Osteocyte (in vitro differentiated cells): ENCODE measurements at regions not wholly inside any gene's neighbourhood (a gene's known extent, or its start where the extent isn't known, plus 50 kb on each side); places are given as distances from the start of the nearest gene placed in this dataset.
"Not testable (repeated sequence)": the region's sequence is repeated elsewhere in the genome, so short reads cannot be mapped to it uniquely, and the experiment has no call there.

Experiments
- DNase-seq: peaks from one replicate; pipeline ENCODE4 v3.0.0; 2021; ENCODE audit warnings: mixed read lengths; ENCODE audit not compliant: unreplicated experiment; ENCODE audit errors: extremely low spot score
- H3K27ac Mint-ChIP-seq: one replicate; pipeline ENCODE4 v1.8.0; 2021; ENCODE audit warnings: mild to moderate bottlenecking, mixed read lengths; ENCODE audit not compliant: unreplicated experiment
- H3K27me3 Mint-ChIP-seq: one replicate; pipeline ENCODE4 v1.8.0; 2021; ENCODE audit warnings: mixed read lengths; ENCODE audit not compliant: unreplicated experiment
- H3K36me3 Mint-ChIP-seq: one replicate; pipeline ENCODE4 v1.8.0; 2021; ENCODE audit warnings: mixed read lengths; ENCODE audit not compliant: unreplicated experiment
- H3K4me1 Mint-ChIP-seq: one replicate; pipeline ENCODE4 v1.8.0; 2021; ENCODE audit warnings: mixed read lengths; ENCODE audit not compliant: unreplicated experiment
- H3K4me3 Mint-ChIP-seq: one replicate; pipeline ENCODE4 v1.8.0; 2021; ENCODE audit warnings: mild to moderate bottlenecking, moderate library complexity, mixed read lengths; ENCODE audit not compliant: unreplicated experiment
- H3K9me3 Mint-ChIP-seq: one replicate; pipeline ENCODE4 v1.8.0; 2021; ENCODE audit warnings: mixed read lengths; ENCODE audit not compliant: unreplicated experiment
- TF ChIP-seq, protein P1 (sequence below): fragments of 200-600 bp; sonication (generic); IDR thresholded peaks from 2 replicates; pipeline ENCODE4 v1.5.0; 2021; ENCODE audit warnings: antibody characterized with exemption, mild to moderate bottlenecking, moderate library complexity

DNA sequence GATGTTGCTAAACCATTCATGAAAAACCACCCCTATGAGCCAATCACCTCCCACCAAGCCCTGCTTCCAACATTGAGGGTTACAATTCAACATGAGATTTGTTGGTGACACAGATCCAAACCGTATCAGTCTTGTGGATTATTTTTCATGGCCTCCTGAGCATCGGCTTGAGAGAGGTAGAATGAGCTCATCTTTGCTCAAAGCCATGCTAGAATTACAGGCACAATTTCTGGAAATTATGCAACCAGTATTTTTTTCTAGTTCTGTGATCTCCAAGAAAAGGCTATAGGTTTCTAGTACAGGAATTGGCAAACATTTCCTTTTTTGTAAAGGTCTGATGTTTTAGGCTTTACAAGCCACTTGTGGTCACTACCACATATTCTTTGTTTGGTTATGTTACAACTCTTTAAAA, 219.4 kb downstream of the DUSP10 start:
- Mint-ChIP-seq H3K4me3 (no peak overlapping the region), H3K9me3 (peaks cover 3% of the 10 kb centered on the region), H3K27me3 (peaks cover 11% of the 10 kb centered on the region), H3K27ac (no peak overlapping the region), H3K36me3 (no peaks in the 10 kb centered on the region), H3K4me1 (no peaks in the 10 kb centered on the region)
- TF ChIP-seq, protein P1, sequence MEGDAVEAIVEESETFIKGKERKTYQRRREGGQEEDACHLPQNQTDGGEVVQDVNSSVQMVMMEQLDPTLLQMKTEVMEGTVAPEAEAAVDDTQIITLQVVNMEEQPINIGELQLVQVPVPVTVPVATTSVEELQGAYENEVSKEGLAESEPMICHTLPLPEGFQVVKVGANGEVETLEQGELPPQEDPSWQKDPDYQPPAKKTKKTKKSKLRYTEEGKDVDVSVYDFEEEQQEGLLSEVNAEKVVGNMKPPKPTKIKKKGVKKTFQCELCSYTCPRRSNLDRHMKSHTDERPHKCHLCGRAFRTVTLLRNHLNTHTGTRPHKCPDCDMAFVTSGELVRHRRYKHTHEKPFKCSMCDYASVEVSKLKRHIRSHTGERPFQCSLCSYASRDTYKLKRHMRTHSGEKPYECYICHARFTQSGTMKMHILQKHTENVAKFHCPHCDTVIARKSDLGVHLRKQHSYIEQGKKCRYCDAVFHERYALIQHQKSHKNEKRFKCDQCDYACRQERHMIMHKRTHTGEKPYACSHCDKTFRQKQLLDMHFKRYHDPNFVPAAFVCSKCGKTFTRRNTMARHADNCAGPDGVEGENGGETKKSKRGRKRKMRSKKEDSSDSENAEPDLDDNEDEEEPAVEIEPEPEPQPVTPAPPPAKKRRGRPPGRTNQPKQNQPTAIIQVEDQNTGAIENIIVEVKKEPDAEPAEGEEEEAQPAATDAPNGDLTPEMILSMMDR = no peak
- DNase-seq = no peak

DNA sequence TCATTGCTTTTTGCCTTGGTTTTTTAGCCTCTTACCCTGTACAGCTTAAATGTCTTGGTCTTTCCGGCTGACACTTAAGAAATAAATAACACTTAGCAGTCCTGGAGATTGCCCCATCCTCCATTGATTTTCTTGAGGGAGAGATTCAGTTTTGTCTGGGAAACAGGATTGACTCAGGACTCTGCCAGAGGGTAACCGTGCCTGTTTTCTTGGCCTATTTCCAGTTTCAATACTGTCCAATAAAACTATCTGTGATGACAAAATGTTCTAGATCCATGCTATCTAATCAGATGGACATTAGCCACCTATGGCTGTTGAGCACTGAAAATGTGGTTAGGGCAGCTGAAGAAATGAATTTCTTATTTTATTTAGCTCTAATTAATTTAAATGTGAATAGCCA, 216.1 kb downstream of the DUSP10 start:
- H3K27ac Mint-ChIP-seq = no peak overlapping the region
- no peaks in the 10 kb centered on the region for H3K36me3 Mint-ChIP-seq
- H3K9me3 Mint-ChIP-seq = peaks cover 3% of the 10 kb centered on the region
- peaks cover 6% of the 10 kb centered on the region for H3K27me3 Mint-ChIP-seq
- DNase-seq = no peak
- H3K4me3 Mint-ChIP-seq = no peak overlapping the region
- H3K4me1 Mint-ChIP-seq = no peaks in the 10 kb centered on the region
- TF ChIP-seq, protein P1 = no peak

DNA sequence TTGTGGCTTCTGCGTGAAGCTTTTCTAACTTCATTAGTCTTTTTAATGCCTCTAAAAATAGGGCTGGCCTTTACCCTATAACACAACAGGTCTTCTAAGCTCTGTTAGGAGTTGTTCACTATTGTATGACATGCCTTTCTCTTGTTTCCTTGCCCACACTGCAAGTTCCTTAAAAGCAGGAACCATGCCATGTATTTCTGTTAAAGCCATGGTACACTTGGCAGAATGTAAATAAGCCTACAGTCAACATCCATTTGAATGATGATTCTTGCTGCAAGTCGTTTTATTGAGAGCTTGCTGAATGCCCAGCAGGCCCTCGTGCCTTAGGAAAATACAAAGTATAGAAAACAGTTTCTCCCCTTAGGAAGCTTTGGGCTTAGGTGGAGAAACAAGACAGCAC, 214.6 kb downstream of the DUSP10 start:
- H3K4me1 Mint-ChIP-seq = no peaks in the 10 kb centered on the region
- H3K27ac Mint-ChIP-seq = no peak overlapping the region
- peaks cover 3% of the 10 kb centered on the region for H3K9me3 Mint-ChIP-seq
- H3K27me3 Mint-ChIP-seq = peaks cover 9% of the 10 kb centered on the region
- DNase-seq = no peak
- no peak overlapping the region for H3K4me3 Mint-ChIP-seq
- TF ChIP-seq, protein P1 = no peak
- no peaks in the 10 kb centered on the region for H3K36me3 Mint-ChIP-seq

DNA sequence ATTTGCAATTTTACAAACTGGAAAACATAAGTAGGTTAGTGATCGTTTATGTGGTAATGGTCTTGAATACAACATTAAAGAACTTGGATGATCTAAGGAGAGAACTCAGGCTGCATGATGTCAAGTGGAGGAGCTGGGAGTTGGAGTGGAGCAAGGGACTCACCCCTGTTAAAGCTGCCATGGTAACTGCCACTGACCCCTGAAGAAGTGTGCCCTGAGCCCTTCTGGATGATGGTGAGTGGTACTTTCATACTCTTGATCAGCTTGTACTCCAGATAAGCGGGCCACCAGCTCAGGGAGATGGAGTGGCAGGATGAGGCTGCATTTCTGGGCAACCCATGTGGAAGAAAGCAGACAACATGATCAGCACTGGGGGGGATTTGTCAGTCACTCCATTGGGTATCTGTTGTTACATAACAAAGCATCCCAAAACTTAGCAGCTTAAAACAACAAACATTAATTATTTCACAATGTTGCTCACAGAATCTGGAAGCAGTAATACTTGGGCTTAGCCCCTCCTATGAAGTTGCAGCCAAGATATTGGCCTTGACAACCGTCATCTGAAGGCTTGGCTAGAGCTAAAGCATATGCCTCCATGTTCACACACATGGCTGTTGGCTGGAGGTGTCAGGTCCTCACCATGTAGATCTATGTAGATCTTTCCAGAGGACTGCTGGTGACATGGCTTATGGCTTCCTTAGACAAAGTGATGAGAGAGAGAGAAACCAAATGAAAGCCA, 213.8 kb downstream of the DUSP10 start:
- Mint-ChIP-seq H3K4me1 (no peaks in the 10 kb centered on the region), H3K36me3 (no peaks in the 10 kb centered on the region), H3K27me3 (peaks cover 9% of the 10 kb centered on the region), H3K27ac (no peak overlapping the region), H3K4me3 (no peak overlapping the region), H3K9me3 (peaks cover 3% of the 10 kb centered on the region)
- TF ChIP-seq, protein P1 = no peak
- no peak for DNase-seq

DNA sequence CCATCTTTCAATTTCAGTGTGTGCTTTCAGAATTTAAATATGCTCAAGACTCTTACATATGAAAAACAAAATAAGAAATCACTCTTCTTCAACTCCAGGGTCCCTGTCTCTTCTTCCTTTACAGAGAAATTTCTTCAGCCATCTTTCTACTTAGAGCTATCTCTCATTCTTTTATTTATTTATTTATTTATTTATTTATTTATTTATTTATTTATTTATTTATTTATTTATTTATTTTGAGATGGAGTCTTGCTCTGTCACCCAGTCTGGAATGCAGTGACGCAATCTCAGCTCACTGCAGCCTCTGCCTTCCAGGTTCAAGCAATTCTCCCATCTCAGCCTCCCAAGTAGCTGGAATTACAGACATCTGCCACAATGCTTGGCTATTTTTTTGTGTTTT, 211.7 kb downstream of the DUSP10 start:
- H3K27ac Mint-ChIP-seq, H3K9me3 Mint-ChIP-seq, H3K4me3 Mint-ChIP-seq, H3K27me3 Mint-ChIP-seq, H3K4me1 Mint-ChIP-seq, DNase-seq, H3K36me3 Mint-ChIP-seq: not testable (repeated sequence)
